H1 (cell line): ENCODE measurements at regions not wholly inside any gene's neighbourhood (a gene's known extent, or its start where the extent isn't known, plus 50 kb on each side); places are given as distances from the start of the nearest gene placed in this dataset.

Experiments used
- CTCF ChIA-PET: fragments of 300-600 bp; sonication (Branson Sonifier 250); formaldehyde crosslinking; loops from one replicate; lab custom pipeline; 2021; ENCODE audit not compliant: partially characterized antibody; lab: Charles Lee
- POLR2A ChIA-PET: fragments of 300-600 bp; sonication (Branson Sonifier 250); formaldehyde crosslinking; loops from one replicate; lab custom pipeline; 2021; ENCODE audit warnings: inconsistent platforms; ENCODE audit not compliant: partially characterized antibody; lab: Charles Lee
- DNase-seq, 2 experiments: peaks; one replicate each; pipeline versions ENCODE4 v3.0.0 to v3.0.0-alpha.2; 2010 to 2022; ENCODE audit warnings: low spot score in 2 of 2, low read depth in 1 of 2, mixed read lengths in 1 of 2
- FAIRE-seq: peaks from 2 replicates; lab custom pipeline; 2011; peaks lifted over from hg19 to GRCh38; lab: Jason Lieb, UNC
- H2AFZ ChIP-seq: 2 replicates; pipeline ENCODE4 v1.8.1; 2012; ENCODE audit warnings: low read length, inconsistent platforms
- H2AK5ac ChIP-seq: 2 replicates; pipeline ENCODE4 v1.6.1; 2013; ENCODE audit warnings: low read depth, low read length
- H2BK120ac ChIP-seq: replicated peaks from 2 replicates; pipeline ENCODE3; 2013; ENCODE audit warnings: low read depth, low read length, inconsistent platforms
- H2BK12ac ChIP-seq: 2 replicates; pipeline ENCODE4 v1.6.1; 2013; ENCODE audit warnings: low read depth, low read length
- H2BK15ac ChIP-seq: 2 replicates; pipeline ENCODE4 v1.6.1; 2013; ENCODE audit warnings: low read length
- H2BK20ac ChIP-seq: 2 replicates; pipeline ENCODE4 v1.6.1; 2013; ENCODE audit warnings: low read length
- H2BK5ac ChIP-seq: 2 replicates; pipeline ENCODE4 v1.6.1; 2013; ENCODE audit warnings: low read depth, low read length
- H3K14ac ChIP-seq: 2 replicates; pipeline ENCODE4 v1.6.1; 2013; ENCODE audit warnings: inconsistent platforms; ENCODE audit not compliant: insufficient read length
- H3K18ac ChIP-seq: 2 replicates; pipeline ENCODE4 v1.6.1; 2013; ENCODE audit warnings: low read length; ENCODE audit errors: extremely low read depth
- H3K23ac ChIP-seq: 2 replicates; pipeline ENCODE4 v1.6.1; 2013; ENCODE audit warnings: inconsistent platforms; ENCODE audit not compliant: insufficient read length
- H3K23me2 ChIP-seq: 2 replicates; pipeline ENCODE4 v1.6.1; 2013; ENCODE audit warnings: low read depth, low read length
- H3K27ac ChIP-seq: 2 replicates; pipeline ENCODE4 v1.6.1; 2011; ENCODE audit warnings: low read depth, low read length, inconsistent platforms
- H3K27me3 ChIP-seq, 4 experiments: replicated peaks in 1 of 4; 1 replicate in 1 of 4; 2 replicates in 3 of 4; pipeline versions ENCODE4 v1.6.1 to v1.8.1; 2011 to 2013; ENCODE audit warnings: low read length in 3 of 4, mild to moderate bottlenecking in 3 of 4, inconsistent platforms in 2 of 4, mixed read lengths in 2 of 4, moderate library complexity in 1 of 4; ENCODE audit not compliant: control insufficient read depth in 3 of 4, insufficient read depth in 3 of 4; ENCODE audit errors: extremely low read depth in 1 of 4
- H3K36me3 ChIP-seq, 4 experiments: 2 replicates each; pipeline versions ENCODE4 v1.6.1 to v1.8.1; 2011 to 2013; ENCODE audit warnings: mild to moderate bottlenecking in 4 of 4, low read length in 3 of 4, moderate library complexity in 2 of 4, control low read depth in 1 of 4, inconsistent platforms in 1 of 4; ENCODE audit not compliant: insufficient read depth in 4 of 4, control insufficient read depth in 2 of 4
- H3K4ac ChIP-seq: replicated peaks from 2 replicates; pipeline ENCODE3; 2013; ENCODE audit warnings: low read length, low read depth, mixed read lengths, inconsistent platforms; ENCODE audit not compliant: insufficient read length
- H3K4me1 ChIP-seq, 4 experiments: replicated peaks in 1 of 4; 1 replicate in 1 of 4; 2 replicates in 3 of 4; pipeline versions ENCODE4 v1.6.1 to v1.8.1; 2011 to 2013; ENCODE audit warnings: low read length in 3 of 4, inconsistent platforms in 2 of 4, mixed read lengths in 1 of 4; ENCODE audit not compliant: insufficient read depth in 4 of 4, control insufficient read depth in 3 of 4
- H3K4me2 ChIP-seq, 2 experiments: 2 replicates each; pipeline versions ENCODE4 v1.6.1 to v1.8.1; 2011 to 2013; ENCODE audit warnings: low read depth in 2 of 2, low read length in 2 of 2, control low read depth in 1 of 2, inconsistent platforms in 1 of 2, mild to moderate bottlenecking in 1 of 2; ENCODE audit not compliant: insufficient read depth in 1 of 2
- H3K4me3 ChIP-seq, 4 experiments: fragments of 200-600, 300-600 bp in 1 of 4; sonication (generic), shearing (Covaris generic), sonication (Bioruptor Twin) in 1 of 4; 2 replicates each; pipeline versions ENCODE4 v1.5.1 to v1.8.1; 2011 to 2016; ENCODE audit warnings: low read length in 4 of 4, low read depth in 3 of 4, control low read depth in 2 of 4, inconsistent platforms in 2 of 4, mild to moderate bottlenecking in 2 of 4, mixed read lengths in 1 of 4, moderate library complexity in 1 of 4; ENCODE audit not compliant: insufficient read depth in 2 of 4; ENCODE audit errors: extremely low read depth in 1 of 4
- H3K56ac ChIP-seq: replicated peaks from 2 replicates; pipeline ENCODE3; 2013; ENCODE audit warnings: low read depth, mild to moderate bottlenecking, mixed read lengths, low read length, inconsistent platforms; ENCODE audit not compliant: insufficient read length
- H3K79me1 ChIP-seq: 2 replicates; pipeline ENCODE4 v1.6.1; 2013; ENCODE audit warnings: low read depth, low read length, control low read depth
- H3K79me2 ChIP-seq, 2 experiments: 2 replicates each; pipeline versions ENCODE4 v1.6.1 to v1.8.1; 2012 to 2013; ENCODE audit warnings: low read length in 2 of 2, mild to moderate bottlenecking in 2 of 2, inconsistent platforms in 1 of 2; ENCODE audit not compliant: insufficient read depth in 2 of 2, control insufficient read depth in 1 of 2
- H3K9ac ChIP-seq, 4 experiments: replicated peaks in 1 of 4; 1 replicate in 1 of 4; 2 replicates in 3 of 4; pipeline versions ENCODE4 v1.6.1 to v1.8.1; 2011 to 2013; ENCODE audit warnings: low read depth in 3 of 4, low read length in 3 of 4, control low read depth in 2 of 4, mild to moderate bottlenecking in 2 of 4, moderate library complexity in 2 of 4, inconsistent platforms in 1 of 4; ENCODE audit errors: extremely low read depth in 1 of 4
- H3K9me3 ChIP-seq, 2 experiments: 2 replicates each; pipeline versions ENCODE4 v1.6.1 to v1.8.1; 2012 to 2013; ENCODE audit warnings: mild to moderate bottlenecking in 2 of 2, moderate library complexity in 2 of 2, control low read depth in 1 of 2, inconsistent platforms in 1 of 2, low read depth in 1 of 2, low read length in 1 of 2, mixed read lengths in 1 of 2; ENCODE audit not compliant: insufficient read depth in 2 of 2
- H4K20me1 ChIP-seq, 2 experiments: replicated peaks in 1 of 2; 2 replicates each; pipeline versions ENCODE3 to v1.8.1; 2011 to 2013; ENCODE audit warnings: inconsistent platforms in 2 of 2, low read length in 2 of 2, mild to moderate bottlenecking in 1 of 2; ENCODE audit not compliant: insufficient read depth in 2 of 2, control insufficient read depth in 1 of 2
- H4K5ac ChIP-seq: 2 replicates; pipeline ENCODE4 v1.6.1; 2013; ENCODE audit warnings: low read length, low read depth, mixed read lengths, inconsistent platforms; ENCODE audit not compliant: insufficient read length
- H4K8ac ChIP-seq: 2 replicates; pipeline ENCODE4 v1.8.0; 2013; ENCODE audit warnings: mild to moderate bottlenecking, moderate library complexity, low read length, inconsistent platforms; ENCODE audit not compliant: insufficient read depth; ENCODE audit errors: extremely low read depth
- H4K91ac ChIP-seq: replicated peaks from 2 replicates; pipeline ENCODE3; 2013; ENCODE audit warnings: low read length, mixed read lengths, inconsistent platforms; ENCODE audit not compliant: insufficient read length
- BRCA1 ChIP-seq: IDR thresholded peaks from 2 replicates; pipeline ENCODE4 v1.6.1; 2012; ENCODE audit warnings: low read depth, low read length, improper control_type of control experiment
- WGBS, 2 experiments: shearing (Covaris generic) in 1 of 2; methylation state at CpG; one replicate each; pipeline versions ENCODE4 v1.1.6 to v1.1.7; 2013 to 2015; ENCODE audit warnings: low lambda C conversion rate in 2 of 2, mixed read lengths in 2 of 2, inconsistent platforms in 1 of 2, low coverage in 1 of 2, missing lambda C conversion rate in 1 of 2; ENCODE audit not compliant: insufficient replicate concordance in 2 of 2, insufficient coverage in 1 of 2, insufficient read length in 1 of 2; ENCODE audit errors: extremely low coverage in 1 of 2, missing lambda C conversion rate in 1 of 2; 5-methylcytosine and 5-hydroxymethylcytosine counted together
- TF ChIP-seq, protein P1 (sequence below): IDR thresholded peaks from 2 replicates; pipeline ENCODE4 v1.6.1; 2012; ENCODE audit warnings: low read length, inconsistent platforms
- TF ChIP-seq, protein P2 (sequence below): IDR thresholded peaks from 2 replicates; pipeline ENCODE4 v1.6.1; 2011; ENCODE audit warnings: low read length, improper control_type of control experiment

DNA sequence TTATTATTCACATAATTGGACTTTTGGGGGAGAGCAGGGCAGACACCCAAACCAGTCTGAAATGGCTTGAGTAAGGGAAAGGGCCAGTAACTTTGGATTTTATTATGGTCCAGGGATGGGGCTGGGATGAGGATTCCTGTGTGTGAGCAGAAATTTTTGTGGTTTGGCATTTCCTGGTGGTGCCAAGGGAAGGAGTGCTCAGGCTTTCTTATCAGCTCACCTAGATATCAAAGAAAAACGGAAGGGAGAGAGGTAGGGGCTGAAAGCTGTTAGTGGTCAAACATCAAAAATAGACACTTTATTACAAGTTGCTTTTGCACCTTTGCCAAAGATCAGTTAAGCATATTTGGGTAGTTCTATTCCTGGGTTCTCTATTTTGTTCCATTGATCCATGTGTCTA lies 128.5 kb upstream of the DIPK2B start:
- Histone ChIP-seq H3K79me1 (no peaks in the 10 kb centered on the region), H2AFZ (no peak overlapping the region), H3K23me2 (no peaks in the 10 kb centered on the region), H3K79me2 (no peaks in the 10 kb centered on the region), H3K56ac (no peak overlapping the region), H3K9me3 (no peaks in the 10 kb centered on the region), H2BK20ac (no peak overlapping the region), H3K14ac (no peak overlapping the region), H3K27ac (no peak overlapping the region), H2BK5ac (no peak overlapping the region), H3K27me3 (no peaks in the 10 kb centered on the region), H4K20me1 (no peaks in the 10 kb centered on the region), H2AK5ac (no peak overlapping the region), H2BK120ac (no peak overlapping the region), H3K23ac (no peak overlapping the region), H3K18ac (no peak overlapping the region), H4K5ac (no peak overlapping the region), H3K4me1 (no peaks in the 10 kb centered on the region), H3K4me3 (no peak overlapping the region), H2BK15ac (no peak overlapping the region), H3K4me2 (no peak overlapping the region), H3K9ac (no peak overlapping the region), H4K91ac (no peak overlapping the region), H2BK12ac (no peak overlapping the region), H3K36me3 (no peaks in the 10 kb centered on the region), H3K4ac (no peak overlapping the region), H4K8ac (no peak overlapping the region)
- DNase-seq (no peak), FAIRE-seq (no peak)
- ChIA-PET CTCF (no interaction called here), POLR2A (no interaction called here)
- TF ChIP-seq, protein P1, sequence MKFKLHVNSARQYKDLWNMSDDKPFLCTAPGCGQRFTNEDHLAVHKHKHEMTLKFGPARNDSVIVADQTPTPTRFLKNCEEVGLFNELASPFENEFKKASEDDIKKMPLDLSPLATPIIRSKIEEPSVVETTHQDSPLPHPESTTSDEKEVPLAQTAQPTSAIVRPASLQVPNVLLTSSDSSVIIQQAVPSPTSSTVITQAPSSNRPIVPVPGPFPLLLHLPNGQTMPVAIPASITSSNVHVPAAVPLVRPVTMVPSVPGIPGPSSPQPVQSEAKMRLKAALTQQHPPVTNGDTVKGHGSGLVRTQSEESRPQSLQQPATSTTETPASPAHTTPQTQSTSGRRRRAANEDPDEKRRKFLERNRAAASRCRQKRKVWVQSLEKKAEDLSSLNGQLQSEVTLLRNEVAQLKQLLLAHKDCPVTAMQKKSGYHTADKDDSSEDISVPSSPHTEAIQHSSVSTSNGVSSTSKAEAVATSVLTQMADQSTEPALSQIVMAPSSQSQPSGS, result no peak
- TF ChIP-seq BRCA1, result no peak
- TF ChIP-seq, protein P2, sequence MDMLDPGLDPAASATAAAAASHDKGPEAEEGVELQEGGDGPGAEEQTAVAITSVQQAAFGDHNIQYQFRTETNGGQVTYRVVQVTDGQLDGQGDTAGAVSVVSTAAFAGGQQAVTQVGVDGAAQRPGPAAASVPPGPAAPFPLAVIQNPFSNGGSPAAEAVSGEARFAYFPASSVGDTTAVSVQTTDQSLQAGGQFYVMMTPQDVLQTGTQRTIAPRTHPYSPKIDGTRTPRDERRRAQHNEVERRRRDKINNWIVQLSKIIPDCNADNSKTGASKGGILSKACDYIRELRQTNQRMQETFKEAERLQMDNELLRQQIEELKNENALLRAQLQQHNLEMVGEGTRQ, result no peak
- 80% methylated on average over 1 of the region's 1 CpG; no CpG with 5 or more reads in 1 of the 2 experiments for WGBS, 2 experiments
